Right cardiac atrium (tissue), 5 donors: ENCODE measurements at regions not wholly inside any gene's neighbourhood (a gene's known extent, or its start where the extent isn't known, plus 50 kb on each side); places are given as distances from the start of the nearest gene placed in this dataset.
A peak's percentile ranks its signal among the peaks of the same experiment; 100 is the strongest.

Source experiments
- ATAC-seq, 2 donors: fragments of 200-7000 bp; cut with Tn5 transposase; one replicate each; pipeline versions ENCODE4 v1.8.0 to v1.9.1; 2020; ENCODE audit warnings: moderate library complexity in 2 of 2, mild to moderate bottlenecking in 1 of 2
- DNase-seq, 3 donors: peaks; one replicate each; pipeline ENCODE4 v3.0.0-alpha.2; 2020
- H3K27ac ChIP-seq: one replicate; pipeline ENCODE4 v1.5.1; 2013; ENCODE audit warnings: mild to moderate bottlenecking, low read length, control low read depth, moderate library complexity
- H3K27me3 ChIP-seq: one replicate; pipeline ENCODE4 v1.6.1; 2013; ENCODE audit not compliant: control insufficient read depth, insufficient read depth
- H3K4me1 ChIP-seq: one replicate; pipeline ENCODE4 v1.6.1; 2013; ENCODE audit warnings: low read length; ENCODE audit not compliant: control insufficient read depth, insufficient read depth
- H3K4me3 ChIP-seq: one replicate; pipeline ENCODE4 v1.5.1; 2013; ENCODE audit warnings: low read length, control low read depth
- H3K9me3 ChIP-seq: one replicate; pipeline ENCODE4 v1.6.1; 2013; ENCODE audit warnings: low read length; ENCODE audit not compliant: control insufficient read depth
- WGBS: extraction: QIAGEN DNeasy Blood & Tissue Kit; methylation state at CpG from one replicate; pipeline ENCODE4 v1.1.7; 2013; 5-methylcytosine and 5-hydroxymethylcytosine counted together
- intact Hi-C, 4 donors: fragments of 100-400 bp; cut with DNase I; formaldehyde crosslinking; loops; one replicate each; pipeline versions ENCODE4 v1.11.0 to v1.14.0; 2022 to 2023
- donor health status: healthy with polysubstance abuse.
- donor health status: DM: no; HTN: yes; CAD: no.
- donor health status: DM: no; HTN: no; CAD: no.
- donor health status: DM: no; HTN: yes; CAD: no; lungs with severe emphysema.
- donor health status: DM: yes; HTN: yes; CAD: no.

GRCh38 chr10:123952099-123952498, 60.5 kb upstream of the CPXM2 start:
- DNase-seq (no peak), ATAC-seq (no peak)
- H3K9me3 ChIP-seq: no peaks in the 10 kb centered on the region
- no peak overlapping the region for H3K27ac ChIP-seq
- no peak overlapping the region for H3K4me3 ChIP-seq
- intact Hi-C loops: no loop called here
- H3K27me3 ChIP-seq: no peaks in the 10 kb centered on the region
- H3K4me1 ChIP-seq: no peaks in the 10 kb centered on the region
- 81% methylated on average over 6 of the region's 6 CpGs for WGBS

GRCh38 chr10:123948030-123948823, 56.6 kb upstream of the CPXM2 start:
- no peak for ATAC-seq
- H3K9me3 ChIP-seq: no peaks in the 10 kb centered on the region
- 68% methylated on average over 9 of the region's 9 CpGs for WGBS
- H3K27ac ChIP-seq: no peak overlapping the region
- no peaks in the 10 kb centered on the region for H3K27me3 ChIP-seq
- intact Hi-C loops: no loop called here
- no peak for DNase-seq
- H3K4me1 ChIP-seq: no peaks in the 10 kb centered on the region
- H3K4me3 ChIP-seq: no peak overlapping the region

- Histone ChIP-seq H3K27me3 (no peaks in the 10 kb centered on the region), H3K9me3 (no peaks in the 10 kb centered on the region), H3K4me3 (no peak overlapping the region), H3K27ac (no peak overlapping the region), H3K4me1 (no peaks in the 10 kb centered on the region)
- DNase-seq: no peak
- WGBS: 71% methylated on average over 8 of the region's 8 CpGs
- intact Hi-C loops: no loop called here
- ATAC-seq: no peak
These were observed 53.8 kb upstream of the CPXM2 start for GRCh38 chr10:123945325-123945920.

- Histone ChIP-seq H3K9me3 (no peaks in the 10 kb centered on the region), H3K27ac (no peak overlapping the region), H3K27me3 (no peaks in the 10 kb centered on the region), H3K4me3 (no peak overlapping the region), H3K4me1 (no peaks in the 10 kb centered on the region)
- no peak for DNase-seq
- WGBS: 72% methylated on average over 6 of the region's 6 CpGs
- intact Hi-C loops: no loop called here
- ATAC-seq: no peak
These were observed 53.1 kb upstream of the CPXM2 start for GRCh38 chr10:123944661-123945060.

- DNase-seq (no peak), ATAC-seq (no peak)
- 57% methylated on average over 3 of the region's 3 CpGs for WGBS
- Histone ChIP-seq H3K27ac (no peak overlapping the region), H3K4me3 (no peak overlapping the region), H3K27me3 (no peaks in the 10 kb centered on the region), H3K4me1 (no peaks in the 10 kb centered on the region), H3K9me3 (no peaks in the 10 kb centered on the region)
- intact Hi-C loops: no loop called here
These were observed 51.7 kb upstream of the CPXM2 start for GRCh38 chr10:123943307-123943706.

GRCh38 chr10:123942114-123942861, 50.7 kb upstream of the CPXM2 start:
- DNase-seq (no peak), ATAC-seq (peak in 1 of 2 donors; percentile 27)
- Histone ChIP-seq H3K27me3 (no peaks in the 10 kb centered on the region), H3K9me3 (no peaks in the 10 kb centered on the region), H3K27ac (no peak overlapping the region), H3K4me3 (no peak overlapping the region), H3K4me1 (no peaks in the 10 kb centered on the region)
- WGBS: 46% methylated on average over 11 of the region's 11 CpGs
- intact Hi-C loops: no loop called here
